GM12891 (cell line): ENCODE measurements at regions not wholly inside any gene's neighbourhood (a gene's known extent, or its start where the extent isn't known, plus 50 kb on each side); places are given as distances from the start of the nearest gene placed in this dataset.
"Not testable (repeated sequence)": the region's sequence is repeated elsewhere in the genome, so short reads cannot be mapped to it uniquely, and the experiment has no call there.

Source experiments
- DNase-seq: peaks from one replicate; pipeline ENCODE4 v3.0.0; 2011; ENCODE audit warnings: low spot score; ENCODE audit not compliant: insufficient read length
- FAIRE-seq: peaks from 2 replicates; lab custom pipeline; 2011; peaks lifted over from hg19 to GRCh38; lab: Jason Lieb, UNC
- PAX5 ChIP-seq: IDR thresholded peaks from 2 replicates; pipeline ENCODE4 v1.6.1; 2011; ENCODE audit warnings: low read length, moderate library complexity, mild to moderate bottlenecking; ENCODE audit not compliant: insufficient read depth, severe bottlenecking
- POLR2A ChIP-seq: IDR thresholded peaks from 2 replicates; pipeline ENCODE4 v1.6.1; 2011; ENCODE audit warnings: low read depth, low read length, control low read depth
- POLR2AphosphoS5 ChIP-seq: IDR thresholded peaks from 2 replicates; pipeline ENCODE4 v1.6.1; 2011; ENCODE audit warnings: low read depth, low read length, control low read depth
- POU2F2 ChIP-seq: IDR thresholded peaks from 2 replicates; pipeline ENCODE4 v1.6.1; 2011; ENCODE audit warnings: low read depth, mild to moderate bottlenecking, control low read depth, low read length, moderate library complexity
- SPI1 ChIP-seq: IDR thresholded peaks from 2 replicates; pipeline ENCODE4 v1.6.1; 2011; ENCODE audit warnings: low read depth, low read length, control low read depth
- TAF1 ChIP-seq: IDR thresholded peaks from 2 replicates; pipeline ENCODE4 v1.6.1; 2011; ENCODE audit warnings: low read depth, low read length, control low read depth

GRCh38 chr13:81133066-81133465, 792.1 kb upstream of the SPRY2 start:
- TF ChIP-seq SPI1 (no peak), PAX5 (no peak), POU2F2 (no peak), TAF1 (no peak), POLR2A (no peak), POLR2AphosphoS5 (no peak)
- no peak for FAIRE-seq
- DNase-seq, result no peak

- TF ChIP-seq TAF1 (no peak), POLR2A (no peak), PAX5 (no peak), SPI1 (no peak), POU2F2 (no peak), POLR2AphosphoS5 (no peak)
- DNase-seq, result no peak
- FAIRE-seq, result no peak
Observed at GRCh38 chr13:81117416-81117815, 776.5 kb upstream of the SPRY2 start.

GRCh38 chr13:81116461-81117282, 775.7 kb upstream of the SPRY2 start:
- TF ChIP-seq POU2F2 (no peak), TAF1 (no peak)
- DNase-seq (no peak), FAIRE-seq (no peak)

- TF ChIP-seq POU2F2 (no peak), PAX5 (no peak), POLR2AphosphoS5 (no peak), POLR2A (no peak), TAF1 (no peak), SPI1 (no peak)
- no peak for DNase-seq
- no peak for FAIRE-seq
Observed at GRCh38 chr13:81109026-81109425, 768.1 kb upstream of the SPRY2 start.

GRCh38 chr13:81106348-81106747, 765.4 kb upstream of the SPRY2 start:
- FAIRE-seq, result no peak
- TF ChIP-seq SPI1, result no peak
- TF ChIP-seq PAX5, result no peak
- no peak for TF ChIP-seq TAF1
- no peak for TF ChIP-seq POU2F2
- no peak for TF ChIP-seq POLR2AphosphoS5
- TF ChIP-seq POLR2A, result no peak
- DNase-seq, result no peak

- no peak for TF ChIP-seq SPI1
- TF ChIP-seq POLR2A, result no peak
- TF ChIP-seq TAF1, result no peak
- TF ChIP-seq PAX5, result no peak
- TF ChIP-seq POU2F2, result no peak
- TF ChIP-seq POLR2AphosphoS5, result no peak
- DNase-seq, result no peak
- no peak for FAIRE-seq
Observed at GRCh38 chr13:81104035-81104715, 763.2 kb upstream of the SPRY2 start.

GRCh38 chr13:81102066-81102465, 761.1 kb upstream of the SPRY2 start:
- not testable (repeated sequence) for DNase-seq, FAIRE-seq

GRCh38 chr13:81089371-81090157, 748.6 kb upstream of the SPRY2 start:
- DNase-seq, result no peak
- no peak for FAIRE-seq
- TF ChIP-seq POLR2A, result no peak
- TF ChIP-seq SPI1, result no peak
- no peak for TF ChIP-seq PAX5

- TF ChIP-seq SPI1, result no peak
- TF ChIP-seq POU2F2, result no peak
- no peak for TF ChIP-seq PAX5
- TF ChIP-seq TAF1, result no peak
- no peak for TF ChIP-seq POLR2A
- TF ChIP-seq POLR2AphosphoS5, result no peak
- DNase-seq, result no peak
- FAIRE-seq, result no peak
Observed at GRCh38 chr13:81080911-81081454, 740.1 kb upstream of the SPRY2 start.

GRCh38 chr13:81078048-81078447, 737.1 kb upstream of the SPRY2 start:
- FAIRE-seq (no peak), DNase-seq (no peak)
- TF ChIP-seq TAF1 (no peak), POU2F2 (no peak), SPI1 (no peak)

GRCh38 chr13:81069822-81070221, 728.9 kb upstream of the SPRY2 start:
- FAIRE-seq, DNase-seq: not testable (repeated sequence)
